Trophoblast cell (in vitro differentiated cells and primary cell): ENCODE measurements at regions not wholly inside any gene's neighbourhood (a gene's known extent, or its start where the extent isn't known, plus 50 kb on each side); places are given as distances from the start of the nearest gene placed in this dataset.

Experiments used
- DNase-seq, 2 donors: peaks; one replicate each; pipeline ENCODE4 v3.0.0-alpha.2; 2016
- H2AFZ ChIP-seq: 2 replicates; pipeline ENCODE4 v1.6.1; 2013; ENCODE audit warnings: low read length, moderate library complexity, mild to moderate bottlenecking; ENCODE audit not compliant: insufficient read depth, poor library complexity
- H2AK5ac ChIP-seq: 2 replicates; pipeline ENCODE4 v1.6.1; 2013; ENCODE audit warnings: mild to moderate bottlenecking, low read length
- H2BK120ac ChIP-seq: 2 replicates; pipeline ENCODE4 v1.6.1; 2013; ENCODE audit warnings: low read length, mild to moderate bottlenecking, moderate library complexity; ENCODE audit not compliant: insufficient read depth, poor library complexity
- H2BK12ac ChIP-seq: 2 replicates; pipeline ENCODE4 v1.6.1; 2013; ENCODE audit warnings: mild to moderate bottlenecking, low read length, moderate library complexity
- H2BK5ac ChIP-seq: 2 replicates; pipeline ENCODE4 v1.6.1; 2013; ENCODE audit warnings: low read length, low read depth, moderate library complexity, mild to moderate bottlenecking; ENCODE audit not compliant: poor library complexity
- H3K14ac ChIP-seq: 2 replicates; pipeline ENCODE4 v1.6.1; 2013; ENCODE audit warnings: mild to moderate bottlenecking, low read length
- H3K18ac ChIP-seq: 2 replicates; pipeline ENCODE4 v1.6.1; 2013; ENCODE audit warnings: mild to moderate bottlenecking, low read length
- H3K23ac ChIP-seq: 2 replicates; pipeline ENCODE4 v1.6.1; 2013; ENCODE audit warnings: low read length
- H3K27ac ChIP-seq: 2 replicates; pipeline ENCODE4 v1.5.1; 2013; ENCODE audit warnings: low read depth, mild to moderate bottlenecking, inconsistent platforms, low read length, moderate library complexity
- H3K27me3 ChIP-seq: 2 replicates; pipeline ENCODE4 v1.6.1; 2013; ENCODE audit warnings: inconsistent platforms, mild to moderate bottlenecking, low read length, moderate library complexity; ENCODE audit not compliant: insufficient read depth
- H3K36me3 ChIP-seq, 2 experiments: 1 replicate in 1 of 2; 2 replicates in 1 of 2; pipeline ENCODE4 v1.6.1; 2013; ENCODE audit warnings: low read length in 2 of 2, mild to moderate bottlenecking in 2 of 2, moderate library complexity in 1 of 2; ENCODE audit not compliant: insufficient read depth in 2 of 2, control insufficient read depth in 1 of 2
- H3K4ac ChIP-seq: 2 replicates; pipeline ENCODE4 v1.6.1; 2013; ENCODE audit warnings: low read depth, mild to moderate bottlenecking, low read length, moderate library complexity
- H3K4me1 ChIP-seq, 2 experiments: 1 replicate in 1 of 2; 2 replicates in 1 of 2; pipeline ENCODE4 v1.6.1; 2013; ENCODE audit warnings: low read length in 2 of 2, mild to moderate bottlenecking in 2 of 2, moderate library complexity in 1 of 2; ENCODE audit not compliant: insufficient read depth in 2 of 2, control insufficient read depth in 1 of 2
- H3K4me2 ChIP-seq: 2 replicates; pipeline ENCODE4 v1.6.1; 2013; ENCODE audit warnings: inconsistent platforms, mild to moderate bottlenecking, low read length, moderate library complexity
- H3K4me3 ChIP-seq: 2 replicates; pipeline ENCODE4 v1.5.1; 2013; ENCODE audit warnings: mild to moderate bottlenecking, low read depth, low read length, inconsistent platforms
- H3K79me1 ChIP-seq: one replicate; pipeline ENCODE4 v1.6.1; 2013; ENCODE audit warnings: low read length
- H3K79me2 ChIP-seq: 2 replicates; pipeline ENCODE4 v1.6.1; 2013; ENCODE audit warnings: low read length, mild to moderate bottlenecking; ENCODE audit not compliant: control insufficient read depth, insufficient read depth, poor library complexity
- H3K9ac ChIP-seq: 2 replicates; pipeline ENCODE4 v1.6.1; 2013; ENCODE audit warnings: mild to moderate bottlenecking, low read length
- H3K9me3 ChIP-seq: 2 replicates; pipeline ENCODE4 v1.6.1; 2013; ENCODE audit warnings: low read depth, mild to moderate bottlenecking, control low read depth, inconsistent platforms, low read length; ENCODE audit not compliant: insufficient read depth
- H4K12ac ChIP-seq: 2 replicates; pipeline ENCODE4 v1.6.1; 2013; ENCODE audit warnings: low read depth, mild to moderate bottlenecking, low read length, moderate library complexity
- H4K8ac ChIP-seq: 2 replicates; pipeline ENCODE4 v1.6.1; 2013; ENCODE audit warnings: low read depth, mild to moderate bottlenecking, low read length, moderate library complexity
- H4K91ac ChIP-seq: one replicate; pipeline ENCODE4 v1.6.1; 2013; ENCODE audit warnings: low read depth, mild to moderate bottlenecking, low read length, moderate library complexity
- WGBS: extraction: QIAGEN DNeasy Blood & Tissue Kit; methylation state at CpG from one replicate; pipeline ENCODE4 v1.1.7; 2013; ENCODE audit warnings: missing lambda C conversion rate; ENCODE audit not compliant: insufficient read length, insufficient coverage; ENCODE audit errors: extremely low coverage; 5-methylcytosine and 5-hydroxymethylcytosine counted together

GRCh38 chr20:2217857-2218539 lies 77.8 kb upstream of the TGM3 start:
- Histone ChIP-seq H3K27ac (no peak overlapping the region), H3K4me2 (no peak overlapping the region), H2BK5ac (no peak overlapping the region), H4K12ac (no peak overlapping the region), H3K9me3 (no peaks in the 10 kb centered on the region), H3K4me3 (no peak overlapping the region), H4K91ac (no peak overlapping the region), H4K8ac (no peak overlapping the region), H3K79me1 (no peaks in the 10 kb centered on the region), H3K27me3 (no peaks in the 10 kb centered on the region), H3K4ac (no peak overlapping the region), H2BK120ac (no peak overlapping the region), H3K79me2 (no peaks in the 10 kb centered on the region), H2AFZ (no peak overlapping the region), H2AK5ac (no peak overlapping the region), H3K14ac (no peak overlapping the region), H3K36me3 (no peaks in the 10 kb centered on the region), H3K23ac (no peak overlapping the region), H2BK12ac (no peak overlapping the region), H3K9ac (no peak overlapping the region), H3K4me1 (no peaks in the 10 kb centered on the region), H3K18ac (no peak overlapping the region)
- DNase-seq, result peak in 1 of 2 donors; percentile 9
- no CpG with 5 or more reads among the region's 6 CpGs for WGBS

DNA sequence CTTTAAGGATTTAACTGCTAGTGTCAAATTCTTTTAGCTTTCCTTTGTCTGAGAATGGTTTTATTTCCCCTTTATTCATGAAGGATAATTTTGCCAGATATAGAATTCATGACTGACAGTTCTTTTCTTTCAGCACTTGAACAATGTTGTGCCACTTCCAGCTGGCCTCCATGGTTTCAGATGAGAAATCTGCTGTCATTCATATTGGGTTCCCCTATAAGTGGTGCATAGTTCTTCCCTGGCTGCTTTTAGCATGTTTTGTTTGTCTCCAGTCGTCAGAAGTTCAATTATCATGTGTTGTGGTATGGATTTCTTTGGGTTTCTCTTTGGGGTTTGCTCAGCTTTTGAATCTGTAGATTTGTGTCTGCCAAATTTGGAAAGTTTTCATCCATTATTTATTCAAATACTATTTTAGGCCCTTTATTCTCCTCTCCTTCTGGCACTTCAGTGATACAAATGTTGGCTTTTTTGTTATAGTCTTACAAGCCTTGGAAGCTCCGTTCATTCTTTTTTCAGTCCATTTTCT lies 76.3 kb upstream of the TGM3 start:
- Histone ChIP-seq H3K9ac (no peak overlapping the region), H3K23ac (no peak overlapping the region), H3K14ac (no peak overlapping the region), H3K27me3 (no peaks in the 10 kb centered on the region), H2AK5ac (no peak overlapping the region), H3K4me3 (no peak overlapping the region), H3K4me2 (no peak overlapping the region), H2BK5ac (no peak overlapping the region), H3K9me3 (no peaks in the 10 kb centered on the region), H3K27ac (no peak overlapping the region), H3K36me3 (no peaks in the 10 kb centered on the region), H4K8ac (no peak overlapping the region), H2BK120ac (no peak overlapping the region), H3K4me1 (no peaks in the 10 kb centered on the region), H3K4ac (no peak overlapping the region), H2AFZ (no peak overlapping the region), H4K91ac (no peak overlapping the region), H3K79me1 (no peaks in the 10 kb centered on the region), H4K12ac (no peak overlapping the region), H3K79me2 (no peaks in the 10 kb centered on the region), H2BK12ac (no peak overlapping the region), H3K18ac (no peak overlapping the region)
- no peak for DNase-seq
- WGBS, result no CpG with 5 or more reads among the region's 2 CpGs

DNA sequence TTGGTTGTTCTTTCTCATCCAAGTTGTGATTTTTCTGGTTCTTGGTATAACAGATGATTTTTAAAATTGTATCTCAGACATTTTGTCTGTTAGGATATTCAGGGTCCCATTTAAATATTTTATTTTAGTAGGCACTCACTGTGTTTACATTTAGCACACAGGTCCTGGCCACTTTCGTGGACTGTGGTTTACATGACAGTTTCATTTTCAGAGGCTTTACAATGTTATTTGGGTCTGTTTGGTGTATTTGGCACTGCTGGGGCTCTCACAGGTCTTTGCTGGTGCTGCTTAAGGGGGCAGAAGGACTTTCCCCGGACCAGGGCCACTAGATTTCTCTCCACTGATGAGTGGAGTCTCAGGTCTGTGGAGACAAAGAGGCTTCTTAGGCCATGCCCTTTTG lies 75.5 kb upstream of the TGM3 start:
- no peak overlapping the region for H2BK120ac ChIP-seq
- H3K18ac ChIP-seq, result no peak overlapping the region
- no peak overlapping the region for H3K9ac ChIP-seq
- H4K91ac ChIP-seq, result no peak overlapping the region
- no CpG with 5 or more reads among the region's 2 CpGs for WGBS
- H3K79me1 ChIP-seq, result no peaks in the 10 kb centered on the region
- H3K4me3 ChIP-seq, result no peak overlapping the region
- no peaks in the 10 kb centered on the region for H3K27me3 ChIP-seq
- H4K8ac ChIP-seq, result no peak overlapping the region
- H2BK5ac ChIP-seq, result no peak overlapping the region
- H3K4me2 ChIP-seq, result no peak overlapping the region
- H4K12ac ChIP-seq, result no peak overlapping the region
- DNase-seq, result no peak
- no peak overlapping the region for H3K14ac ChIP-seq
- H2AFZ ChIP-seq, result no peak overlapping the region
- H3K79me2 ChIP-seq, result no peaks in the 10 kb centered on the region
- no peaks in the 10 kb centered on the region for H3K36me3 ChIP-seq
- H3K27ac ChIP-seq, result no peak overlapping the region
- no peak overlapping the region for H2AK5ac ChIP-seq
- no peak overlapping the region for H3K23ac ChIP-seq
- H3K4ac ChIP-seq, result no peak overlapping the region
- H3K4me1 ChIP-seq, result no peaks in the 10 kb centered on the region
- H3K9me3 ChIP-seq, result no peaks in the 10 kb centered on the region
- no peak overlapping the region for H2BK12ac ChIP-seq

DNA sequence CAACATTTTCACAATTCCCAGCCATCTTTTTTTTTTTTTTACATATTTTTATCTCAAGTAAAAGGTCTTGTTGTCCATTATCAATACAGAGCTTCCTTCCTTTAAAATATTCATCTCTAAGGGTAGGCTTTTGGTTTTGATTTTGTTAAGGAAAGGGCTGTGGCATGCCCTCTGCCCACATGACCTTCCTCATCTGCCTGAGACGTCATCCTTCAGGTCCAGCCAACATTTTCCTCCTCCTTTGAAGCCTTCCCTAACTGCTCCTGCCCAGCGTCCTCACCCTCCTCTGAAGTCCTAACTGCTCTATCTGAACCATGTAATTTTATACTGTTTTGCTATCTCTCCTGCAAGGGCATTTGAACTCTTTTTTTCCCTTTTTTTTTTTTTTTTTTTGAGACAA lies 73.9 kb upstream of the TGM3 start:
- H3K36me3 ChIP-seq, result no peaks in the 10 kb centered on the region
- no peaks in the 10 kb centered on the region for H3K79me2 ChIP-seq
- no peaks in the 10 kb centered on the region for H3K79me1 ChIP-seq
- no peak overlapping the region for H2AFZ ChIP-seq
- H4K12ac ChIP-seq, result no peak overlapping the region
- no peak overlapping the region for H3K18ac ChIP-seq
- no peak overlapping the region for H2BK120ac ChIP-seq
- H3K9me3 ChIP-seq, result no peaks in the 10 kb centered on the region
- H3K27me3 ChIP-seq, result no peaks in the 10 kb centered on the region
- WGBS, result no CpG with 5 or more reads among the region's 2 CpGs
- no peaks in the 10 kb centered on the region for H3K4me1 ChIP-seq
- H4K91ac ChIP-seq, result no peak overlapping the region
- no peak overlapping the region for H2AK5ac ChIP-seq
- no peak for DNase-seq
- no peak overlapping the region for H3K4ac ChIP-seq
- H4K8ac ChIP-seq, result no peak overlapping the region
- no peak overlapping the region for H3K9ac ChIP-seq
- H2BK12ac ChIP-seq, result no peak overlapping the region
- no peak overlapping the region for H3K4me3 ChIP-seq
- H2BK5ac ChIP-seq, result no peak overlapping the region
- H3K27ac ChIP-seq, result no peak overlapping the region
- no peak overlapping the region for H3K23ac ChIP-seq
- H3K4me2 ChIP-seq, result no peak overlapping the region
- H3K14ac ChIP-seq, result no peak overlapping the region
